ENCODE measurements at regions not wholly inside any gene's neighbourhood (a gene's known extent, or its start where the extent isn't known, plus 50 kb on each side); places are given as distances from the start of the nearest gene placed in this dataset.

- intact Hi-C loops (cut with micrococcal nuclease), result no loop called here
- Histone ChIP-seq H3K4me3 (no peak overlapping the region), H3K9me3 (replicated peaks) (peaks cover 2% of the 10 kb centered on the region), H3K27ac (replicated peaks) (no peak overlapping the region), H3K4me1 (no peaks in the 10 kb centered on the region), H3K36me3 (no peaks in the 10 kb centered on the region), H3K27me3 (ENCODE audit: low read depth) (no peaks in the 10 kb centered on the region)
- no peak for DNase-seq
- TF ChIP-seq, protein P1, sequence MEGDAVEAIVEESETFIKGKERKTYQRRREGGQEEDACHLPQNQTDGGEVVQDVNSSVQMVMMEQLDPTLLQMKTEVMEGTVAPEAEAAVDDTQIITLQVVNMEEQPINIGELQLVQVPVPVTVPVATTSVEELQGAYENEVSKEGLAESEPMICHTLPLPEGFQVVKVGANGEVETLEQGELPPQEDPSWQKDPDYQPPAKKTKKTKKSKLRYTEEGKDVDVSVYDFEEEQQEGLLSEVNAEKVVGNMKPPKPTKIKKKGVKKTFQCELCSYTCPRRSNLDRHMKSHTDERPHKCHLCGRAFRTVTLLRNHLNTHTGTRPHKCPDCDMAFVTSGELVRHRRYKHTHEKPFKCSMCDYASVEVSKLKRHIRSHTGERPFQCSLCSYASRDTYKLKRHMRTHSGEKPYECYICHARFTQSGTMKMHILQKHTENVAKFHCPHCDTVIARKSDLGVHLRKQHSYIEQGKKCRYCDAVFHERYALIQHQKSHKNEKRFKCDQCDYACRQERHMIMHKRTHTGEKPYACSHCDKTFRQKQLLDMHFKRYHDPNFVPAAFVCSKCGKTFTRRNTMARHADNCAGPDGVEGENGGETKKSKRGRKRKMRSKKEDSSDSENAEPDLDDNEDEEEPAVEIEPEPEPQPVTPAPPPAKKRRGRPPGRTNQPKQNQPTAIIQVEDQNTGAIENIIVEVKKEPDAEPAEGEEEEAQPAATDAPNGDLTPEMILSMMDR (IDR thresholded peaks at IDR 0.05; ENCODE audit: borderline replicate concordance), result no peak
These were observed 95.0 kb upstream of the POM121L12 start for GRCh38 chr7:52940481-52940880.

DNA sequence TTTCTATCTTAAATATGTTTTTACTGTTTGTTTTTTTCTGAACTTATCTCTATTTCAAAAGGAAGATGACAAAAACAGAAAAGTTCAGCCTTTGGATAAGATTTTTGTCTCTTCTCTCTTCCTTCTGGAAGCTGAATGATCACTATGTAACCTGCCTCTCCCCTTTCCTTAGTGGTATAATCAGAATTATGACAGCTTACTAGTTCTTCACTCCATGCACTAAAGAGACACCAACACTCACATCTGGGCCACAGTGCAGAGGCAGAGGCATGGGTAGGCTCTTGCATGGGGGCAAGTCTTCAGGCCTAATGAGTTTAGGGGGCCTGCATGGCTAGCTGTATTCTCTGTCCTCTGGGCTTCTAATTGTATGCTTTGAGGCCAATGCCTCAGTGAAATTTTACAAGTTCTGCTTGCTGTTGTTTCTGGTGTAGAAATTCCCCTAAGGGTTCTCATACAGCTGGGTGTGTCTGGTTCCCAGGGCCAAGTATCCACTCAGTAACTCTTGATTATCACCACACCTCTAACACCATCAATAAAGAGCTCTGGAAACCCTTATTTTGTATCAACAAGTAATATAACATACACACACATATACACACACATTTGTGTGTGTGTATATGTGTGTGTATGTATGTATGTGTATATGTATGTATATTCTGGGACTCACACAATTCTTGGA, 96.8 kb upstream of the POM121L12 start:
- H3K4me1 ChIP-seq, result no peaks in the 10 kb centered on the region
- H3K4me3 ChIP-seq, result no peak overlapping the region
- no peaks in the 10 kb centered on the region for H3K27me3 ChIP-seq (ENCODE audit: low read depth)
- H3K36me3 ChIP-seq, result no peaks in the 10 kb centered on the region
- DNase-seq, result no peak
- intact Hi-C loops (cut with micrococcal nuclease), result no loop called here
- H3K27ac ChIP-seq (replicated peaks), result no peak overlapping the region
- TF ChIP-seq, protein P1 (IDR thresholded peaks at IDR 0.05; ENCODE audit: borderline replicate concordance), result no peak
- H3K9me3 ChIP-seq (replicated peaks), result peaks cover 10% of the 10 kb centered on the region

GRCh38 chr7:52936750-52937149, 98.7 kb upstream of the POM121L12 start:
- DNase-seq, result no peak
- Histone ChIP-seq H3K9me3 (replicated peaks) (peaks cover 21% of the 10 kb centered on the region), H3K36me3 (no peaks in the 10 kb centered on the region), H3K4me1 (no peaks in the 10 kb centered on the region), H3K27ac (replicated peaks) (no peak overlapping the region), H3K27me3 (ENCODE audit: low read depth) (no peaks in the 10 kb centered on the region), H3K4me3 (no peak overlapping the region)
- TF ChIP-seq, protein P1 (IDR thresholded peaks at IDR 0.05; ENCODE audit: borderline replicate concordance), result no peak
- intact Hi-C loops (cut with micrococcal nuclease), result no loop called here

DNA sequence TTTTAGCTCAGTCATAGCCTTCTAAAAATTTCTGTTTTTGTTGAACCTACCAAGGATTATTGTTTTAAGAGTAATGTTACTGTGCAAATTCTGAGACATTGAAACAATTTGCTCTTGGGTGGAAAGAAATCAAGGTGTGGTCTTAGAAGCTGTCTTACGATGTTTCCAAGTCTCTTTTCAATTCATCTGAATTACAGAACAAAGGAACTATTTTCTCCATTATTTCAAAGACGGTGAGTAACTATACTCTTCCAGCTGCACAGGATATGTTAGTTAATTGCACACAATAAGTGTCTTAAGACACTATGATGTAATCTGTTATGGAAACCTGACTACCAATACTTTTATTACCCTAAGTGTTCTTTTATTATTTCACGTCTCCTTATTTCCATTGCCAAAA, 106.8 kb upstream of the POM121L12 start:
- H3K4me1 ChIP-seq, result no peaks in the 10 kb centered on the region

GRCh38 chr7:52925332-52925731, 110.1 kb upstream of the POM121L12 start:
- Histone ChIP-seq H3K27ac (replicated peaks) (no peak overlapping the region), H3K36me3 (no peaks in the 10 kb centered on the region), H3K4me1 (no peaks in the 10 kb centered on the region), H3K4me3 (no peak overlapping the region), H3K27me3 (ENCODE audit: low read depth) (no peaks in the 10 kb centered on the region), H3K9me3 (replicated peaks) (peaks cover 6% of the 10 kb centered on the region)
- intact Hi-C loops (cut with micrococcal nuclease), result no loop called here
- TF ChIP-seq, protein P1 (IDR thresholded peaks at IDR 0.05; ENCODE audit: borderline replicate concordance), result no peak
- no peak for DNase-seq

More for the DNA sequence above, 106.8 kb upstream of the POM121L12 start:
- intact Hi-C loops (cut with micrococcal nuclease), result no loop called here
- TF ChIP-seq, protein P1 (IDR thresholded peaks at IDR 0.05; ENCODE audit: borderline replicate concordance), result no peak
- H3K36me3 ChIP-seq, result no peaks in the 10 kb centered on the region
- DNase-seq, result no peak
- H3K27ac ChIP-seq (replicated peaks), result no peak overlapping the region
- H3K27me3 ChIP-seq (ENCODE audit: low read depth), result no peaks in the 10 kb centered on the region
- H3K4me3 ChIP-seq, result no peak overlapping the region
- peaks cover 21% of the 10 kb centered on the region for H3K9me3 ChIP-seq (replicated peaks)
